H9 (cell line): ENCODE measurements at regions not wholly inside any gene's neighbourhood (a gene's known extent, or its start where the extent isn't known, plus 50 kb on each side); places are given as distances from the start of the nearest gene placed in this dataset.

Experiments used
- DNase-seq: peaks from one replicate; pipeline ENCODE4 v3.0.0-alpha.2; 2017
- H2AFZ ChIP-seq: one replicate; pipeline ENCODE4 v1.6.1; 2013; ENCODE audit warnings: mild to moderate bottlenecking, low read length, control low read depth, moderate library complexity
- H2AK5ac ChIP-seq: 2 replicates; pipeline ENCODE4 v1.6.1; 2013; ENCODE audit warnings: low read length, control low read depth, mixed read lengths; ENCODE audit not compliant: insufficient read length
- H2BK120ac ChIP-seq: one replicate; pipeline ENCODE4 v1.6.1; 2013; ENCODE audit warnings: low read depth, mild to moderate bottlenecking, low read length, control low read depth, inconsistent platforms; ENCODE audit not compliant: poor library complexity, severe bottlenecking
- H2BK12ac ChIP-seq: 2 replicates; pipeline ENCODE4 v1.6.1; 2013; ENCODE audit warnings: low read length, control low read depth, mixed read lengths, low read depth; ENCODE audit not compliant: insufficient read length
- H2BK15ac ChIP-seq: 2 replicates; pipeline ENCODE4 v1.6.1; 2013; ENCODE audit warnings: low read depth, low read length, control low read depth
- H2BK20ac ChIP-seq: one replicate; pipeline ENCODE4 v1.6.1; 2013; ENCODE audit warnings: low read depth, mild to moderate bottlenecking, low read length, control low read depth, inconsistent platforms; ENCODE audit not compliant: poor library complexity, severe bottlenecking
- H2BK5ac ChIP-seq: 2 replicates; pipeline ENCODE4 v1.6.1; 2013; ENCODE audit warnings: low read length, control low read depth, mixed read lengths; ENCODE audit not compliant: insufficient read length
- H3K14ac ChIP-seq: 2 replicates; pipeline ENCODE4 v1.6.1; 2013; ENCODE audit warnings: low read length, control low read depth; ENCODE audit not compliant: insufficient read depth
- H3K18ac ChIP-seq: 2 replicates; pipeline ENCODE4 v1.6.1; 2013; ENCODE audit warnings: low read depth, mild to moderate bottlenecking, mixed read lengths, low read length, control low read depth; ENCODE audit not compliant: insufficient read length
- H3K23ac ChIP-seq: 2 replicates; pipeline ENCODE4 v1.6.1; 2013; ENCODE audit warnings: low read length, control low read depth, mixed read lengths, low read depth; ENCODE audit not compliant: insufficient read length
- H3K23me2 ChIP-seq: 2 replicates; pipeline ENCODE4 v1.6.1; 2013; ENCODE audit warnings: low read depth, mild to moderate bottlenecking, mixed read lengths, low read length, control low read depth; ENCODE audit not compliant: insufficient read length, poor library complexity, severe bottlenecking
- H3K27ac ChIP-seq: 2 replicates; pipeline ENCODE4 v1.5.1; 2013; ENCODE audit warnings: low read length, control low read depth, mixed read lengths, low read depth; ENCODE audit not compliant: insufficient read length
- H3K27me3 ChIP-seq: 2 replicates; pipeline ENCODE4 v1.6.1; 2013; ENCODE audit warnings: low read length, control low read depth, inconsistent platforms; ENCODE audit not compliant: insufficient read depth
- H3K4ac ChIP-seq: 2 replicates; pipeline ENCODE4 v1.6.1; 2013; ENCODE audit warnings: low read depth, mild to moderate bottlenecking, control low read depth, inconsistent platforms, low read length, moderate library complexity
- H3K4me1 ChIP-seq: 2 replicates; pipeline ENCODE4 v1.6.1; 2013; ENCODE audit warnings: low read length, control low read depth, inconsistent platforms; ENCODE audit not compliant: insufficient read depth
- H3K4me2 ChIP-seq: 2 replicates; pipeline ENCODE4 v1.6.1; 2013; ENCODE audit warnings: low read length, control low read depth, mixed read lengths; ENCODE audit not compliant: insufficient read length, insufficient read depth
- H3K56ac ChIP-seq: 2 replicates; pipeline ENCODE4 v1.6.1; 2013; ENCODE audit warnings: low read depth, mild to moderate bottlenecking, mixed read lengths, low read length, control low read depth; ENCODE audit not compliant: insufficient read length
- H3K79me1 ChIP-seq: 2 replicates; pipeline ENCODE4 v1.6.1; 2013; ENCODE audit warnings: low read depth, mild to moderate bottlenecking, moderate library complexity, low read length, control low read depth, inconsistent platforms; ENCODE audit not compliant: insufficient read depth, poor library complexity, severe bottlenecking
- H3K79me2 ChIP-seq: 2 replicates; pipeline ENCODE4 v1.6.1; 2013; ENCODE audit warnings: low read length, control low read depth, inconsistent platforms; ENCODE audit not compliant: insufficient read depth
- H3K9ac ChIP-seq: 2 replicates; pipeline ENCODE4 v1.6.1; 2013; ENCODE audit warnings: low read length, control low read depth, mixed read lengths; ENCODE audit not compliant: insufficient read length; ENCODE audit errors: extremely low read depth
- H3K9me3 ChIP-seq: one replicate; pipeline ENCODE4 v1.6.1; 2013; ENCODE audit warnings: low read depth, low read length, inconsistent platforms; ENCODE audit not compliant: control insufficient read depth
- H3T11ph ChIP-seq: one replicate; pipeline ENCODE4 v1.6.1; 2013; ENCODE audit warnings: mild to moderate bottlenecking, low read length, control low read depth, inconsistent platforms
- H4K20me1 ChIP-seq: one replicate; pipeline ENCODE4 v1.6.1; 2013; ENCODE audit not compliant: control insufficient read depth, insufficient read length, insufficient read depth
- H4K5ac ChIP-seq: 2 replicates; pipeline ENCODE4 v1.6.1; 2013; ENCODE audit warnings: low read depth, mild to moderate bottlenecking, mixed read lengths, low read length, control low read depth; ENCODE audit not compliant: insufficient read length
- H4K8ac ChIP-seq: replicated peaks from 2 replicates; pipeline ENCODE4 v1.6.1; 2013; ENCODE audit warnings: low read length, control low read depth, mixed read lengths, low read depth; ENCODE audit not compliant: insufficient read length
- H4K91ac ChIP-seq: 2 replicates; pipeline ENCODE4 v1.6.1; 2013; ENCODE audit warnings: low read depth, mild to moderate bottlenecking, moderate library complexity, mixed read lengths, low read length, control low read depth; ENCODE audit not compliant: insufficient read length
- H3K27ac Mint-ChIP-seq, 3 experiments: 2 replicates in 2 of 3; 3 replicates in 1 of 3; pipeline ENCODE4 v1.8.0; 2020 to 2021; ENCODE audit warnings: mixed read lengths in 3 of 3, mild to moderate bottlenecking in 1 of 3, moderate library complexity in 1 of 3
- H3K27me3 Mint-ChIP-seq: 2 replicates; pipeline ENCODE4 v1.8.0; 2021; ENCODE audit warnings: low read depth, mild to moderate bottlenecking, moderate library complexity, mixed read lengths
- H3K36me3 Mint-ChIP-seq, 3 experiments: 2 replicates in 2 of 3; 3 replicates in 1 of 3; pipeline ENCODE4 v1.8.0; 2020 to 2021; ENCODE audit warnings: low read depth in 3 of 3, mixed read lengths in 3 of 3; ENCODE audit not compliant: insufficient read depth in 1 of 3
- H3K4me1 Mint-ChIP-seq, 2 experiments: 2 replicates each; pipeline ENCODE4 v1.8.0; 2020; ENCODE audit warnings: mixed read lengths in 2 of 2
- H3K4me3 Mint-ChIP-seq, 2 experiments: 2 replicates in 1 of 2; 3 replicates in 1 of 2; pipeline ENCODE4 v1.8.0; 2020 to 2021; ENCODE audit warnings: mild to moderate bottlenecking in 2 of 2, mixed read lengths in 2 of 2, moderate library complexity in 1 of 2
- H3K9me3 Mint-ChIP-seq, 2 experiments: 2 replicates in 1 of 2; 3 replicates in 1 of 2; pipeline ENCODE4 v1.8.0; 2020; ENCODE audit warnings: mild to moderate bottlenecking in 2 of 2, mixed read lengths in 2 of 2, moderate library complexity in 1 of 2
- CTCF ChIP-seq: fragments of 200-600 bp; sonication (generic); conservative IDR thresholded peaks from 3 replicates; pipeline ENCODE4 v1.8.0; 2021; ENCODE audit warnings: antibody characterized with exemption, mild to moderate bottlenecking
- WGBS: extraction: QIAGEN DNeasy Blood & Tissue Kit; methylation state at CpG from one replicate; pipeline ENCODE4 v1.1.7; 2013; ENCODE audit warnings: missing lambda C conversion rate, low lambda C conversion rate, mixed read lengths; ENCODE audit not compliant: insufficient read length; ENCODE audit errors: extremely low coverage; 5-methylcytosine and 5-hydroxymethylcytosine counted together

GRCh38 chr6:135115834-135116233 lies 61.2 kb upstream of the HBS1L start:
- H3K4me3 Mint-ChIP-seq, result no peak overlapping the region
- no peak overlapping the region for H4K8ac ChIP-seq
- no peaks in the 10 kb centered on the region for H3K79me1 ChIP-seq
- no peak overlapping the region for H2BK12ac ChIP-seq
- DNase-seq, result no peak
- H3T11ph ChIP-seq, result no peak overlapping the region
- no peak overlapping the region for H3K56ac ChIP-seq
- no peak overlapping the region for H4K5ac ChIP-seq
- no peaks in the 10 kb centered on the region for H3K4me1 Mint-ChIP-seq
- no peak overlapping the region for H2BK15ac ChIP-seq
- H2AK5ac ChIP-seq, result no peak overlapping the region
- no peak overlapping the region for H3K4ac ChIP-seq
- H4K91ac ChIP-seq, result no peak overlapping the region
- no peaks in the 10 kb centered on the region for H3K36me3 Mint-ChIP-seq
- H3K4me1 ChIP-seq, result no peaks in the 10 kb centered on the region
- H3K23ac ChIP-seq, result no peak overlapping the region
- no peaks in the 10 kb centered on the region for H3K9me3 ChIP-seq
- H3K27me3 ChIP-seq, result no peaks in the 10 kb centered on the region
- H3K18ac ChIP-seq, result no peak overlapping the region
- no peaks in the 10 kb centered on the region for H4K20me1 ChIP-seq
- TF ChIP-seq CTCF, result no peak
- H2AFZ ChIP-seq, result no peak overlapping the region
- H3K79me2 ChIP-seq, result no peaks in the 10 kb centered on the region
- H3K23me2 ChIP-seq, result no peaks in the 10 kb centered on the region
- no peak overlapping the region for H3K27ac ChIP-seq
- WGBS, result no CpG with 5 or more reads among the region's 5 CpGs
- H3K14ac ChIP-seq, result no peak overlapping the region
- no peak overlapping the region for H2BK5ac ChIP-seq
- no peak overlapping the region for H2BK20ac ChIP-seq
- no peaks in the 10 kb centered on the region for H3K9me3 Mint-ChIP-seq
- no peak overlapping the region for H3K9ac ChIP-seq
- no peak overlapping the region for H3K27ac Mint-ChIP-seq
- no peak overlapping the region for H3K4me2 ChIP-seq
- H3K27me3 Mint-ChIP-seq, result no peaks in the 10 kb centered on the region; the same call in 1 of the 2 replicates
- H2BK120ac ChIP-seq, result no peak overlapping the region
